Stimulated activated CD4-positive, alpha-beta T cell treated with anti-CD3 and anti-CD28 coated beads, Interleukin-4, amount 100 ng/mL, for 48 hours (primary cell): ENCODE measurements at regions not wholly inside any gene's neighbourhood (a gene's known extent, or its start where the extent isn't known, plus 50 kb on each side); places are given as distances from the start of the nearest gene placed in this dataset.
A peak's percentile ranks its signal among the peaks of the same experiment; 100 is the strongest.
"Not testable (repeated sequence)": the region's sequence is repeated elsewhere in the genome, so short reads cannot be mapped to it uniquely, and the experiment has no call there.

ENCODE experiments used
- DNase-seq, 2 donors: peaks; one replicate each; pipeline ENCODE4 v3.0.0-alpha.2; 2020; ENCODE audit warnings: low read depth in 2 of 2

GRCh38 chr2:211141646-211142045 is 585.2 kb downstream of the CPS1 start:
- DNase-seq: no peak

GRCh38 chr2:211144078-211144477 is 587.7 kb downstream of the CPS1 start:
- DNase-seq: no peak

- no peak for DNase-seq
These were observed 588.7 kb downstream of the CPS1 start for GRCh38 chr2:211144974-211145665.

DNA sequence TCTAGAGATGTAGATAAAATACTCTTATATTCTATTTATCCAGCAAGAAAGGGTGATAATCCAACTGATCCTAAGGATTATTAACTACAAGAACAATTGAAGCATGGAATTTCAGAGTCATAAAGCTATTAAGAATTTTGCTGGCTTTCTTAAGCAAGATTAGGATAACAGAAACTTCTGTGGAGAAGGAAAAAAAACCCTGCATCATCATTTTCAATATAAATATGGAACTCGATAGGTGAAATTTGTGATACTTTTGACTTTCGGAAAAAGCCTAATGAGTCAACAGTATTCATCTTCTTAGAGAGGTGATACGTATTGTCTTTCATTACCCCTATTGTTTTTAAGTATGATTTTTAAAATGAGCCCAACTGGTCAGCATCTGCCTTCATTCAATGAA is 593.3 kb downstream of the CPS1 start:
- DNase-seq: no peak

DNA sequence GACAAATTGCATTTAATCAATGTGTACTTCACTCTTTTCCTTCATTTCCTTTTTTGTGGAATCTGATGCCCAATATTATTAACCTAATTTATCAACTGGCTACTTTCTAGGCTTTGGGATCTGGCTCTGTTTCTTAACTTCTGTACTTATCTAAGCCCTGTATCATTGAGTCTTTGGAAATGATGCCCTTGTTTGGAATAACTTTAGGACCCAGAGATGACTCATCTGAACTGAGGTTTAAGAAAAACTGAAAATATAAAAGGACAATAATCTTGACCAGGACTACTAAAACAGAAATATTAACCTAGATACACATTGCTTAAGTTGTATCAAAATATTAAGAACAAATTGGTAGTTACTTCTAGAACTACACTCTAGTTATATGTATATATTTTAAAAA is 600.8 kb downstream of the CPS1 start:
- no peak for DNase-seq

DNA sequence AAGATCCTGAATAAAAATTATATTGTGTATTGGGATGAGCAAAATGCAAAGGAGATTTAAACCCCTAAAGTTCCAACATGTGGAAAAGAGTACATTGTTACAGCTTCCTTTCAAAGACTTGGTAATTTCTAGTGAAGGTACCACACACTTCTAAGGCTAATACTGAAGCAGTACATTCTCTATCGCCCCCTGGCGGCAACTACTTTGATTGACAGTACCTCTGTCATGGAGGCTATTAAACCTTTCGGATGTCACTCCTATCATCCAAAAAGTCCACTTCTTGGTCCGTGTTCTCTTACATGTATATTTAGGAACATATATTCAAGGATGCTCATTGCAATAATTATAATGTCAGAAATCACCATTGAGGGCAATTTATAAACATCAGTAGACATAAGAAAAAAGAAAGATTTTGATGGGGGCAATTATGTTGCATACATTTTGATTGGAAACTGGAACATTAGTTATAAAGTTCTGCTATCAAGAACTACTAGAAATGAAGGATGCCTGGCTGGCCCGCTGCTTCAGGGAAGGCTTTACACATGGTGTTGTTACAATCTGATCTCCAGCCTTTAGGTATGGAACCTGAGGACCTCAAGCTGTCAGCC is 601.6 kb downstream of the CPS1 start:
- peak; percentile 58 to 76 for DNase-seq

DNA sequence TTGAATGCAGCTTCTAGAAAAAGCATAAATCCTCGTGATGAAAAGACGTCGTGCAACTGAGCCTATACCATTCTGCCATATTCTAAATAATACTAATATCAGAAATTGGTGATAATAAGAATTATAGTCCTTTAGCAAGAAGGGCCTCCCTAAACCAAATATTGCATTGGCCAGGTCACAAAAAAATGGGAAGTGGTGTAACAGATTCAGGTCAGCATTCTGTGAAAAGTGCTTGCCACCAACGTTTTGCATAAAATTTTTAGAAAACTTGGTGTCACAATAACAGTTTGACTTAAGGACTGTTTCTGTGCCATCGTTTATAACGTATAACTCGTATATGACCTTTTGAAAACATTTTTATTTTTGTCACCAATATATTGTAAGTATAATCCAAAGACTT is 603.6 kb downstream of the CPS1 start:
- DNase-seq: no peak

- DNase-seq: no peak
These were observed 604.8 kb downstream of the CPS1 start for GRCh38 chr2:211161236-211161635.

DNA sequence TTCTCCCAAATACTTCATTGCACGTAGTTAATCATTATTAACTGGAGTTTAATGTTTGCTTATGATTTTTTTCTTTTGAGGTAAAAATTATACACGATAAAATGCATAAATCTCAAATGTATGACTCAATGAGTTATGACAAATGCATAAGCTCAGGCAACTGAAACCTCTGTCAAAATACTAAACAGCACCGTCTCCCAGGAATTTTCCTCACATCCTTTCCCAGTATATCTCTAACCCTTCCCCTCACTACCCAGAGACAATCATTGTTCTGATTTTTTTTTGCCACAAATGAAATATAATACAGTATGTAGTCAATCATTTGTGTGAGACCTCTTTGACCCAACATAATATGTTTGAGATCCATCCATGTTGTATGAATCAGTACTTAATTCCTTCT is 606.5 kb downstream of the CPS1 start:
- no peak for DNase-seq

DNA sequence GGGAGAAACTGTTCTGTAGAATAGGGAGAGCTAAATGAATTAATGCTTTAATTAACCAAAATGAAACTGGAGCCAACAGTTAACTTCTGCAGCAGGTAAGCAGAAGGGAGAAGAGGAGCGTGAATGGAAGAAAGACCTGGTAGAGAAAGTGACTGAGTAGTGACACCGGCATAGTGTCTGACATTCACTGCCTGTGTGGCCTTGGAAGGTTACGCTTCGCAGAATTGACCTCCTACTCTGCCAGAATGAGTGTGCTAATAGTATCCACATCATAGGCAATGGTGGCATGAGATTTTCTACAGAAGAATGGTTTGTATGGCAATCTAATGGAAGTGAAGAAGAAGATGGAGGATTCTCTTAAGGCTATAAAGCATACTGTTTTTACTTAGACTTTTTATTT is 614.4 kb downstream of the CPS1 start:
- DNase-seq: no peak

DNA sequence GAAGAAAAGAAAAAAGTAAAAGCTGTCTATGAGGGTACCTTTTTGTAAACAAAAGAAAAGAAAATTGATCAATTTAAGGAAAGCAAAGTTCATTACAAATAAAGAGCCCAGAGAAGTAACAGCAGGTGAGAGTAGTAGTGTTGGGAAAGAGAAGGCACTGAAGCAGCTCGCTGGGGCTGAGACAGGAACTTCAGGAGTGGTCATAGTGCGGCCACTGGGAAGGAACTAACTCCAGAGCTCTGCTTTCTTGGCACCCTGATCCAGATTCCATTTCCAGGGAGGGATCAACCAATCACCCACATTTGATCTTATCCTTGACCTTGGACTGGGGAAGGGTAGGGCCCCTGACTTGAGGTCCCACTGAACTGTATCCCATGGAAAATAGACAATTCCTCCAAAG is 617.6 kb downstream of the CPS1 start:
- no peak for DNase-seq

DNA sequence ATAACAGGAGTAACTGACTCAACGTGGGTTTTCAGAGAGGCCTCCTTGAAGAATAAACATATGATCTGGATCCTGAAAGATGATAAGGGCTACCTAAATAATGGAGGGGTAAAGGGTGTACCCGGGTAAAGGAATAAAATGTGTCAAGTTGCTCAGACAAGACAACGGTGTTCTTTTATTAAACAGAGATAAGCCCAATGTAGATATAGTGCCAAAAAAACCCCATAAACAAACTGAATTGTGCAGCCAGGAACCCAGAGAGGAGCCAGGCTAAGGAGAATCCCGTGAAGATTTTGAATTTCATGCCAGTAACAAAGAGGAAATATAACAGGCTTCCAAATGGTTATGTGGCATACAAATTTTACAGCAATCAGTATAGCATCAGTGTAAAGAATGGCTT is 618.2 kb downstream of the CPS1 start:
- no peak for DNase-seq

DNA sequence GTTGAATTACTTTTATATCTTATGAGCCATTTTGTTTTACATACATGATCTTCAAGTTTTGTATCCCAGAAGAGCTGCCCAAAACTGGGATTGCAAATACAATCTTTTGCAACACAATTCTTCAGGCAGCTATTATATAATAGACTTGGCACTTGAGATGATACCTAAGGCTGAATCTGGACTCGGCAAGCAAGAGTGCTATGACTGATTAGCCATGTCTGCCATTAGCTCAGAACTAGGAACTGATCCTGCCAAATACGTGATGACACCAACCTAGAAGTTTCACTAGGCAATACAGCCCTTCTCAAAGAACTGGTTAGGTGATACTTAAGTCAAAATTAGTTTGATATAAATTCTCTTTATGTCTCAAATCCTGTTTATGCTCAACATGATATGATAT is 619.6 kb downstream of the CPS1 start:
- DNase-seq: no peak

- DNase-seq: no peak
These were observed 620.2 kb downstream of the CPS1 start for GRCh38 chr2:211176514-211177141.

- no peak for DNase-seq
These were observed 625.2 kb downstream of the CPS1 start for GRCh38 chr2:211181626-211182025.

GRCh38 chr2:211187602-211188001 is 631.2 kb downstream of the CPS1 start:
- DNase-seq: no peak

- DNase-seq: no peak
These were observed 647.6 kb downstream of the CPS1 start for GRCh38 chr2:211203986-211204385.

DNA sequence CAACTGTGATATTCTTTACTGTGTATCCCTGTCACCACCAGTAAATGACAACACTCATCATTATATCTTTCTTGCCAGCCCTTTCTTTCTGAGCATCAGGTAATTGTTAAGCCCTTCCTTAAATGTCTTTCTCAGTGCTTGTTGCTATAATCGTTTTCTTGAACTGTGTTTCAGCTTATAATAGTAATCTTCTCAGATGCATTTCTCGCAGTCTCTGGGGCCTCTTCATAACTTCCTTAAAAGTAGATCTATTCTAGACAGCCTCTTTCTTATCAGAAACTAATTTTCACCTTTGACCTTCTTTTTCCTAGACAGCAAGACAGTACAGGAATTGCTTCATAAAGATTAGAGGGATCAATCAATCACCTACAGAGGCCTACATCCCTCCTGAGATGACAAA is 648.1 kb downstream of the CPS1 start:
- DNase-seq: no peak

- DNase-seq: no peak
These were observed 648.5 kb downstream of the CPS1 start for GRCh38 chr2:211204902-211205301.

GRCh38 chr2:211205358-211205757 is 649.0 kb downstream of the CPS1 start:
- no peak for DNase-seq

- DNase-seq: no peak
These were observed 649.4 kb downstream of the CPS1 start for GRCh38 chr2:211205836-211206235.

DNA sequence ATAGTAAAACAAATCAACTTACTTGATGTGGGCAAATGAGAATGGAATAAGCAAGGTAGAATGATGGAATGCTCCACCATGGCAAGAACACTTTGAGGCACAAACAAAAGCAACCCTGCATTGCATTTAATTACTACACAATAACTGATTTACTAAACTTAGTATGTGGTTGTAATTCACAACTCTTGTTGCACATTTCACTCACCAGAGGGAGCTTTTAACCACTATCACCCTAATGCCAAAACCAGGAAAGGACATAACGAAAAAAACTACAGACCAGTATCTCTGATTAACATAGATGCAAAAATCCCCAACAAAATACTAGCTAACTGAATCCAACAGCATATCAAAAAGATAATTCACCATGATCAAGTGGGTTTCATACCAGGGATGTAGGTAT is 659.8 kb downstream of the CPS1 start:
- DNase-seq: no peak

GRCh38 chr2:211219548-211219947 is 663.1 kb downstream of the CPS1 start:
- DNase-seq: not testable (repeated sequence)
